SJCRH30 (cell line): ENCODE measurements at regions not wholly inside any gene's neighbourhood (a gene's known extent, or its start where the extent isn't known, plus 50 kb on each side); places are given as distances from the start of the nearest gene placed in this dataset.

Source experiments
- DNase-seq, 2 experiments: peaks; one replicate each; pipeline ENCODE4 v3.0.0-alpha.2; 2015 to 2020
- H3K27ac ChIP-seq: fragments of 250-450 bp; sonication (Bioruptor Pico); 2 replicates; pipeline ENCODE4 v1.5.1; 2020; ENCODE audit warnings: mild to moderate bottlenecking, moderate library complexity
- H3K27me3 ChIP-seq: fragments of 250-450 bp; sonication (Bioruptor Pico); 2 replicates; pipeline ENCODE4 v1.5.1; 2020; ENCODE audit warnings: mild to moderate bottlenecking, moderate library complexity
- H3K36me3 ChIP-seq: fragments of 250-450 bp; sonication (Bioruptor Pico); 2 replicates; pipeline ENCODE4 v1.5.1; 2020; ENCODE audit warnings: mild to moderate bottlenecking, moderate library complexity
- H3K4me1 ChIP-seq: fragments of 250-450 bp; sonication (Bioruptor Pico); 2 replicates; pipeline ENCODE4 v1.5.1; 2020; ENCODE audit warnings: mild to moderate bottlenecking, moderate library complexity
- H3K4me3 ChIP-seq: fragments of 250-450 bp; sonication (Bioruptor Pico); 2 replicates; pipeline ENCODE4 v1.5.1; 2020; ENCODE audit warnings: mild to moderate bottlenecking, moderate library complexity
- H3K9me3 ChIP-seq: fragments of 250-450 bp; sonication (Bioruptor Pico); replicated peaks from 2 replicates; pipeline ENCODE4 v1.5.1; 2020; ENCODE audit warnings: mild to moderate bottlenecking, moderate library complexity

DNA sequence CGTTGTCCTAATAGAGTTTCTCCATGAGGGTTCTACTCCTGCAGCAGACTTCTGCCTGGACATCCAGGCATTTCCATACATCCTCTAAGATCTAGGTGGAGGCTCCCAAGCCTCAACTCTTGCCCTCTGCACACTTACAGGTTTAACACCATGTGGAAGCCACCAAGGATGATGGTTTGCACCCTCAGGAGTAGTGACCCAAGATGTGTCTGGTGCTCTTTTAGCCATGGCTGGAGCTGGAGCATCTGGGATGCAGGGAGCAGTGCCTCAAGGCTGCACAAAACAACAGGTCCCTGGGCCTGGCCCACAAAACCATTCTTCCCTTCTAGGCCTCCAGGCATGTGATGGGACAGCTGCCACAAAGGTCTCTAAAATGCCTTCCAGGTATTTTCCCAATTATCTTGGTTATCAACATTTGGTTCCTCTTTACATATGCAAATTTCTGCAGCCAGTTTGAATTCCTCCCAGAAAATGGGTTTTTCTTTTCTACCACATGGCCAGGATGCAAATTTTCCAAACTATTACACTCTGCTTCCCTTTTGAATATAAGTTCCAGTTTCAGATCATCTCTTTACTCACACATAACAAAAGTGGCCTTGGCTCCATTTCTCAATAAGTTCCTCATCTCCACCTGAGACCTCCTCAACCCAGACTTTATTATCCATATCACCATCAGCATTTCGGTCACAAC lies 69.5 kb upstream of the GNAZ start:
- H3K27me3 ChIP-seq, result 0 out of 2 replicates have a peak, but pooled peaks cover 2% of the 10 kb centered on the region
- H3K36me3 ChIP-seq, result no peaks in the 10 kb centered on the region; the same call in 1 of the 2 replicates
- peaks cover 4% of the 10 kb centered on the region; the same call in 1 of the 2 replicates for H3K9me3 ChIP-seq
- no peaks in the 10 kb centered on the region for H3K4me1 ChIP-seq
- no peak overlapping the region for H3K4me3 ChIP-seq
- no peak overlapping the region for H3K27ac ChIP-seq
- DNase-seq, result no peak

DNA sequence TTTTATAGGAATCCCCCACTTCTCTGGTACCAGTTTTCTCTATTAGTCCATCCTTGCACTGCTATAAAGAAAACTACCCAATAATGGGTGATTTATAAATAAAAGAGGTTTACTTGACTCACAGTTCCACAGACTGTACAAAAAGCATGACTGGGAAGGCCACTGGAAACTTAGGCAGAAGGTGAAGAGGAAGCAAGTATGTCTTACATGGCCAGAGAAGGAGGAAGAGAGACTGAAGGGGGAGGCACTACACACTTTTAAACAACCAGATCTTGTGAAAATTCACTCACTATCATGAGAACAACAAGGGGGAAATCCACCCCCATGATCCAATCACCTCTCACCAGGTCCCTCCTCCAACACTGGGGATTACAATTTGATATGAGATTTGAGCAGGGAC lies 68.9 kb upstream of the GNAZ start:
- Histone ChIP-seq H3K4me3 (no peak overlapping the region), H3K27ac (no peak overlapping the region), H3K27me3 (0 out of 2 replicates have a peak, but pooled peaks cover 2% of the 10 kb centered on the region), H3K36me3 (no peaks in the 10 kb centered on the region; the same call in 1 of the 2 replicates), H3K9me3 (peaks cover 4% of the 10 kb centered on the region; the same call in 1 of the 2 replicates), H3K4me1 (no peaks in the 10 kb centered on the region)
- DNase-seq, result no peak

DNA sequence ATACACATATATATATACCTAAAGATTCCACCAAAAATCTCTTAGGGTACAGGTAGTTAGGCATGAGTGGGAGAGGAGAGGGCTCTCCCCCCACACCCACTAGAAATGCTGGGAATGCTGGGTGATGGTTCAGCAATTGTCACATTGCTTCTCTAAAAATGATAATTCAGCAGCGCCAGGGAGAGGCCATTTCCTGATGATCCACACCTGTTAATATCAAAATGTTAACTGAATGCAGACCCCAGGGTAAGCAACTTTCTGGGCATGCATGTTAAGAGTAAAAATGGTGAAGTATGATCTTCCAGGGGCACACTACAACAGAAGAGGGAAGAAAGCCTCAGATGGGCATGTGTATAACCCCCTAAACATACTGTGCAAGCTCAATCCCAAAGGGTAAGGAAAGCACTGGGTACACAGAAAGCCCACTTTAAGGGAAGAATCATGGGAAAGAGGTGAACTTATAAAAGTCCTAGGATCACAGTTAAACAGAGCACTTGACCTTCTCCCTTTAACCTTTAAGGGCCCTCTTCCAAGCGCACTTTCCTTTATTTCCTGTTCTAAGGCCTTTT lies 67.6 kb upstream of the GNAZ start:
- no peaks in the 10 kb centered on the region for H3K4me1 ChIP-seq
- peaks cover under 1% of the 10 kb centered on the region; the same call in 1 of the 2 replicates for H3K9me3 ChIP-seq
- 0 out of 2 replicates have a peak, but pooled peaks cover 2% of the 10 kb centered on the region for H3K27me3 ChIP-seq
- no peak overlapping the region for H3K4me3 ChIP-seq
- no peak for DNase-seq
- H3K36me3 ChIP-seq, result no peaks in the 10 kb centered on the region; the same call in 1 of the 2 replicates
- no peak overlapping the region for H3K27ac ChIP-seq

DNA sequence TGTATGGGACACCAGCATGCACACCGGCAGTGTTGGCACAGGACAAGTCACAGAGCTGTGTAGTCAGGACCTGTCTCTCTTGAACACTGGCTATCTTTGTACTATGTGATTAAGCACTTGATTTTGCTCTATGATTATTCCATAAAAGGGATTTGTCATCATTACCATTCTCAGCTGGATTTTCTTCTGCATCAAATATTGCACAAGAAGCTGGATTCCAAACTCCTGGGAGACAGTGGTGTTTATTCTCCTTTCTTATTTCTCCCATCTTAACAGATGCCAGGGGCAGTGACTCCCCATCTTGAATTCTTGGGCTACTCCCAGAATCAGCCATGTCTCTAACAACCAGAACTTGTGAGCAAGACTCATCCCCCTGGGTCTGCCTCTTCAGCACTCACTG lies 62.5 kb upstream of the GNAZ start:
- Histone ChIP-seq H3K36me3 (no peaks in the 10 kb centered on the region), H3K9me3 (no peaks in the 10 kb centered on the region), H3K27me3 (peaks cover 2% of the 10 kb centered on the region; the same call in 1 of the 2 replicates), H3K4me3 (no peak overlapping the region), H3K4me1 (no peaks in the 10 kb centered on the region), H3K27ac (no peak overlapping the region)
- no peak for DNase-seq

DNA sequence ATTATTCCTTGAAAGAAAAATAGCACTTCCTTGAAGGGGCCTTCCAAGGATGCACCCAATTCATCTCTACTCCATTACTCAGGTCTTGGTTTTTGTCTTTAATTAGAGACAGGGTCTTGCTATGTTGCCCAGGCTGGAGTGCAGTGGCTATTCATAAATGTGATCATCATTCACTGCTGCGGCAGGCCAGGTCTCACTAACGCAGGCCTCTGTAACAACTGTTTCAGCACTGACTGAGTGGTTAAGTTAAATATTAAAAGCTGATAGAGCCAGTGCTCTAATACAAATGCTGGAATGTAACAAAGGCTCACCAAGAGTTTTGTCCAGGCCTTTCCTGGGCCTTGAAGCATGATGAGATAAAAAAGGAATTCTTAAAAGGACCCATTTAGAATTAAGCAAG lies 61.4 kb upstream of the GNAZ start:
- Histone ChIP-seq H3K27ac (no peak overlapping the region), H3K4me1 (no peaks in the 10 kb centered on the region), H3K27me3 (no peaks in the 10 kb centered on the region; the same call in 1 of the 2 replicates), H3K9me3 (no peaks in the 10 kb centered on the region), H3K36me3 (no peaks in the 10 kb centered on the region), H3K4me3 (no peak overlapping the region)
- DNase-seq, result no peak
